ENCODE measurements at regions not wholly inside any gene's neighbourhood (a gene's known extent, or its start where the extent isn't known, plus 50 kb on each side); places are given as distances from the start of the nearest gene placed in this dataset.
"Not testable (repeated sequence)": the region's sequence is repeated elsewhere in the genome, so short reads cannot be mapped to it uniquely, and the experiment has no call there.

- Mint-ChIP-seq H3K9me3 (no peaks in the 10 kb centered on the region), H3K4me3 (no peak overlapping the region), H3K4me1 (peaks cover 27% of the 10 kb centered on the region), H3K36me3 (no peaks in the 10 kb centered on the region), H3K27ac (no peak overlapping the region)
- DNase-seq (ENCODE audit: low spot score in 2 of 2) (no peak), ATAC-seq (no peak)
Observed at GRCh38 chr4:26048950-26049349, 134.9 kb downstream of the SMIM20 start.

- Mint-ChIP-seq H3K27ac (no peak overlapping the region), H3K4me1 (peaks cover 26% of the 10 kb centered on the region)
Observed at GRCh38 chr4:26049447-26049846, 135.4 kb downstream of the SMIM20 start.

GRCh38 chr4:26050212-26050643, 136.2 kb downstream of the SMIM20 start:
- H3K9me3 Mint-ChIP-seq, result no peaks in the 10 kb centered on the region
- ATAC-seq, result no peak
- no peaks in the 10 kb centered on the region for H3K36me3 Mint-ChIP-seq
- H3K4me3 Mint-ChIP-seq, result no peak overlapping the region
- H3K4me1 Mint-ChIP-seq, result peaks cover 18% of the 10 kb centered on the region
- DNase-seq (ENCODE audit: low spot score in 2 of 2), result no peak
- H3K27ac Mint-ChIP-seq, result no peak overlapping the region

More at GRCh38 chr4:26049447-26049846, 135.4 kb downstream of the SMIM20 start:
- Mint-ChIP-seq H3K9me3 (no peaks in the 10 kb centered on the region), H3K4me3 (no peak overlapping the region), H3K36me3 (no peaks in the 10 kb centered on the region)
- DNase-seq (ENCODE audit: low spot score in 2 of 2) (no peak), ATAC-seq (no peak)

- H3K4me1 Mint-ChIP-seq, result peaks cover 18% of the 10 kb centered on the region
- H3K27ac Mint-ChIP-seq, result no peak overlapping the region
- no peaks in the 10 kb centered on the region for H3K9me3 Mint-ChIP-seq
- ATAC-seq (no peak), DNase-seq (ENCODE audit: low spot score in 2 of 2) (no peak)
- H3K4me3 Mint-ChIP-seq, result no peak overlapping the region
- no peaks in the 10 kb centered on the region for H3K36me3 Mint-ChIP-seq
Observed at GRCh38 chr4:26050671-26051070, 136.7 kb downstream of the SMIM20 start.

GRCh38 chr4:26051240-26051639, 137.2 kb downstream of the SMIM20 start:
- no peaks in the 10 kb centered on the region for H3K36me3 Mint-ChIP-seq
- H3K4me3 Mint-ChIP-seq, result no peak overlapping the region
- H3K4me1 Mint-ChIP-seq, result peaks cover 18% of the 10 kb centered on the region
- H3K9me3 Mint-ChIP-seq, result no peaks in the 10 kb centered on the region
- DNase-seq (ENCODE audit: low spot score in 2 of 2) (no peak), ATAC-seq (no peak)
- H3K27ac Mint-ChIP-seq, result no peak overlapping the region

- no peak for ATAC-seq
- H3K9me3 Mint-ChIP-seq, result no peaks in the 10 kb centered on the region
- no peak for DNase-seq (ENCODE audit: low spot score in 2 of 2)
- H3K36me3 Mint-ChIP-seq, result no peaks in the 10 kb centered on the region
- no peak overlapping the region for H3K4me3 Mint-ChIP-seq
- H3K4me1 Mint-ChIP-seq, result peaks cover 25% of the 10 kb centered on the region
- H3K27ac Mint-ChIP-seq, result peak overlapping the region; percentile 87
Observed at GRCh38 chr4:26052663-26053541, 138.9 kb downstream of the SMIM20 start.

- DNase-seq (ENCODE audit: low spot score in 2 of 2), result no peak
- Mint-ChIP-seq H3K4me3 (no peak overlapping the region), H3K9me3 (no peaks in the 10 kb centered on the region), H3K4me1 (peaks cover 32% of the 10 kb centered on the region), H3K36me3 (no peaks in the 10 kb centered on the region), H3K27ac (peak overlapping the region; percentile 87)
- ATAC-seq, result no peak
Observed at GRCh38 chr4:26053761-26054160, 139.7 kb downstream of the SMIM20 start.

- H3K4me1 Mint-ChIP-seq, result peaks cover 42% of the 10 kb centered on the region
- ATAC-seq, result no peak
- no peak overlapping the region for H3K27ac Mint-ChIP-seq
- no peaks in the 10 kb centered on the region for H3K36me3 Mint-ChIP-seq
- no peaks in the 10 kb centered on the region for H3K9me3 Mint-ChIP-seq
- H3K4me3 Mint-ChIP-seq, result no peak overlapping the region
- DNase-seq (ENCODE audit: low spot score in 2 of 2), result no peak
Observed at GRCh38 chr4:26055855-26056254, 141.8 kb downstream of the SMIM20 start.

- H3K9me3 Mint-ChIP-seq, result no peaks in the 10 kb centered on the region
- no peak overlapping the region for H3K4me3 Mint-ChIP-seq
- no peak overlapping the region for H3K27ac Mint-ChIP-seq
- DNase-seq (ENCODE audit: low spot score in 2 of 2), result no peak
- no peaks in the 10 kb centered on the region for H3K36me3 Mint-ChIP-seq
- peaks cover 48% of the 10 kb centered on the region for H3K4me1 Mint-ChIP-seq
- ATAC-seq, result no peak
Observed at GRCh38 chr4:26056406-26056805, 142.4 kb downstream of the SMIM20 start.

GRCh38 chr4:26057839-26058238, 143.8 kb downstream of the SMIM20 start:
- peak overlapping the region; percentile 58 for H3K4me3 Mint-ChIP-seq
- H3K9me3 Mint-ChIP-seq; ATAC-seq; H3K27ac Mint-ChIP-seq; DNase-seq (ENCODE audit: low spot score in 2 of 2); H3K36me3 Mint-ChIP-seq: not testable (repeated sequence)
- peaks cover 54% of the 10 kb centered on the region for H3K4me1 Mint-ChIP-seq

GRCh38 chr4:26058537-26058936, 144.5 kb downstream of the SMIM20 start:
- peak in 1 of 2 donors; percentile 65 for DNase-seq (ENCODE audit: low spot score in 2 of 2)
- peak; percentile 99 for ATAC-seq
- Mint-ChIP-seq H3K4me3 (peak overlapping the region; percentile 58), H3K9me3 (no peaks in the 10 kb centered on the region), H3K4me1 (peaks cover 49% of the 10 kb centered on the region), H3K36me3 (no peaks in the 10 kb centered on the region), H3K27ac (peak overlapping the region; percentile 74)

GRCh38 chr4:26059391-26060154, 145.6 kb downstream of the SMIM20 start:
- no peak for ATAC-seq
- Mint-ChIP-seq H3K4me1 (peaks cover 42% of the 10 kb centered on the region), H3K4me3 (peak overlapping the region; percentile 58), H3K36me3 (no peaks in the 10 kb centered on the region), H3K27ac (no peak overlapping the region), H3K9me3 (no peaks in the 10 kb centered on the region)
- no peak for DNase-seq (ENCODE audit: low spot score in 2 of 2)

- H3K4me3 Mint-ChIP-seq, result no peak overlapping the region
- no peaks in the 10 kb centered on the region for H3K36me3 Mint-ChIP-seq
- ATAC-seq (no peak), DNase-seq (ENCODE audit: low spot score in 2 of 2) (no peak)
- no peaks in the 10 kb centered on the region for H3K9me3 Mint-ChIP-seq
- no peak overlapping the region for H3K27ac Mint-ChIP-seq
- peaks cover 42% of the 10 kb centered on the region for H3K4me1 Mint-ChIP-seq
Observed at GRCh38 chr4:26060286-26060685, 146.3 kb downstream of the SMIM20 start.

GRCh38 chr4:26061248-26061986, 147.4 kb downstream of the SMIM20 start:
- ATAC-seq, result peak; percentile 43
- Mint-ChIP-seq H3K4me1 (peaks cover 42% of the 10 kb centered on the region), H3K27ac (no peak overlapping the region)

GRCh38 chr4:26062215-26062614, 148.2 kb downstream of the SMIM20 start:
- ATAC-seq (no peak), DNase-seq (ENCODE audit: low spot score in 2 of 2) (no peak)
- Mint-ChIP-seq H3K27ac (no peak overlapping the region), H3K36me3 (no peaks in the 10 kb centered on the region), H3K4me1 (peaks cover 41% of the 10 kb centered on the region), H3K9me3 (no peaks in the 10 kb centered on the region), H3K4me3 (no peak overlapping the region)

More at GRCh38 chr4:26061248-26061986, 147.4 kb downstream of the SMIM20 start:
- Mint-ChIP-seq H3K4me3 (no peak overlapping the region), H3K36me3 (no peaks in the 10 kb centered on the region), H3K9me3 (no peaks in the 10 kb centered on the region)
- DNase-seq (ENCODE audit: low spot score in 2 of 2), result peak in 1 of 2 donors; percentile 62

Measured in stimulated activated effector memory CD8-positive, alpha-beta T cell treated with anti-CD3 and anti-CD28 coated beads, Interleukin-12 subunit alpha, Interleukin-12 subunit beta, amount 100 ng/mL, for 72 hours (primary cell).